GM10266 (cell line): ENCODE measurements at regions not wholly inside any gene's neighbourhood (a gene's known extent, or its start where the extent isn't known, plus 50 kb on each side); places are given as distances from the start of the nearest gene placed in this dataset.

Experiments
- DNase-seq: peaks from one replicate; pipeline ENCODE4 v3.0.0; 2012; ENCODE audit errors: extremely low spot score
- CTCF ChIP-seq: IDR thresholded peaks from 2 replicates; pipeline ENCODE4 v1.5.1; 2012; ENCODE audit warnings: mild to moderate bottlenecking, low read depth; ENCODE audit not compliant: control insufficient read depth, insufficient read depth; ENCODE audit errors: missing control alignments

DNA sequence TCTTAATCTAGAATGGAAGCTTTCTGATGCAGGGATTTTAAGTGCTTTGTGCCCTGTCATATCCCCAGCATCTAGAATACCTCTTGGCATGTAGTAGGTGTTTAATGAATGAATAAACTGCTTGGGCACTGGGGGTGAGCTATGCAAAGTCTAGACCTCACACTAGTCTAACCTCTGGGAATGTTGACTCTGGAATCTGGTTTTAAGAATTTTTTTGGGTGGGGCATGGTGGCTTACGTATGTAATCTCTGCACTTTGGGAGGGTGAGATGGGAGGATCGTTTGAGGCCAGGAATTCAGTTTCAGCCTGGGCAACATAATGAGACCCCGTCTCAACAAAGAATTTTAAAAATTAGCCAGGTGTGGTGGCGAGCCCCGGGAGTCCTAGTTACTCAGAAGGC is 146.3 kb upstream of the RGMA start:
- no peak for DNase-seq
- TF ChIP-seq CTCF, result no peak

- no peak for TF ChIP-seq CTCF
- no peak for DNase-seq
Measured at GRCh38 chr15:93233710-93234109, 144.7 kb upstream of the RGMA start.

GRCh38 chr15:93232845-93233244 is 143.8 kb upstream of the RGMA start:
- TF ChIP-seq CTCF, result no peak
- no peak for DNase-seq

- no peak for DNase-seq
- TF ChIP-seq CTCF, result no peak
Measured at GRCh38 chr15:93231994-93232393, 143.0 kb upstream of the RGMA start.

GRCh38 chr15:93231261-93231925 is 142.4 kb upstream of the RGMA start:
- no peak for TF ChIP-seq CTCF
- DNase-seq, result no peak

DNA sequence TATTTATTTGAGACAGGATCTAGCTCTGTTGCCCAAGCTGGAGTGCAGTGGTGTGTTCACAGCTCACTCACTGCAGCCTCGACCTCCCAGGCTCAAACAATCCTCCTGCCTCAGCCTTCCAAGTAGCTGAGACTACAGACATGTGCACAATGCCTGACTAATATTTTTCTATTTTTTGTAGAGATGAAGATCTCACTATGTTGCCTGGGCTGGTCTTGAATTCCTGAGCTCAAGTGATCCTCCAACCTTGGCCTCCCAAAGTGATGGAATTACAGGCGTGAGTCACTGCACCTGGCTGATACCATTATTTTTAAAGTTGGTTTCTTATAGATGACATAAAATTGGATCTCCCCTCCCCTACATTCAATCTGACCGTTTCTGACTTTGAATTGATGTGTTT is 139.5 kb upstream of the RGMA start:
- no peak for TF ChIP-seq CTCF
- DNase-seq, result no peak

GRCh38 chr15:93223803-93224202 is 134.8 kb upstream of the RGMA start:
- no peak for TF ChIP-seq CTCF
- DNase-seq, result no peak
